ENCODE measurements at regions not wholly inside any gene's neighbourhood (a gene's known extent, or its start where the extent isn't known, plus 50 kb on each side); places are given as distances from the start of the nearest gene placed in this dataset.

- intact Hi-C loops (cut with micrococcal nuclease), result no loop called here
- no peak overlapping the region for H3K27ac Mint-ChIP-seq
- H3K9ac ChIP-seq (ENCODE audit: low read length), result no peak overlapping the region
- DNase-seq (no peak), ATAC-seq (ENCODE audit: low read depth) (no peak)
- H3K27ac ChIP-seq (ENCODE audit: low read length in 2 of 2), result no peak overlapping the region
- no peaks in the 10 kb centered on the region for H3K9me3 Mint-ChIP-seq (ENCODE audit: insufficient read depth)
- no peaks in the 10 kb centered on the region for H3K4me1 ChIP-seq (ENCODE audit: control insufficient read depth in 2 of 2, insufficient read depth in 2 of 2, low read length in 2 of 2)
- no CpG with 5 or more reads among the region's 1 CpG for WGBS (ENCODE audit: insufficient coverage)
- H3K4me2 ChIP-seq (replicated peaks; ENCODE audit: low read depth, low read length, poor library complexity, severe bottlenecking), result no peak overlapping the region
- H3K27me3 ChIP-seq (replicated peaks in 1 of 4; ENCODE audit: control extremely low read depth in 1 of 4, control insufficient read depth in 3 of 4, insufficient read depth in 4 of 4, low read length in 3 of 4), result no peaks in the 10 kb centered on the region
- H4K20me1 ChIP-seq (ENCODE audit: control insufficient read depth, insufficient read depth, low read length, poor library complexity, severe bottlenecking), result no peaks in the 10 kb centered on the region
- no peaks in the 10 kb centered on the region for H3K79me2 ChIP-seq (ENCODE audit: control insufficient read depth, insufficient read depth, low read length)
- CTCF ChIA-PET, result no interaction called here
- peaks cover 4% of the 10 kb centered on the region for H3K4me1 Mint-ChIP-seq
- no peaks in the 10 kb centered on the region for H3K36me3 ChIP-seq (replicated peaks in 1 of 2; ENCODE audit: control extremely low read depth in 1 of 2, control insufficient read depth in 1 of 2, extremely low read depth in 1 of 2, insufficient read depth in 2 of 2, low read length in 1 of 2)
- peaks cover 9% of the 10 kb centered on the region for H3K27me3 Mint-ChIP-seq
- no peak for TF ChIP-seq CTCF (IDR thresholded peaks at IDR 0.05)
- no peak for TF ChIP-seq EZH2 (IDR thresholded peaks at IDR 0.05; ENCODE audit: borderline replicate concordance, insufficient read depth, low read depth, low read length, poor library complexity, severe bottlenecking)
- no peaks in the 10 kb centered on the region for H3K9me3 ChIP-seq (ENCODE audit: control extremely low read depth in 1 of 3, control insufficient read depth in 2 of 3, insufficient read depth in 1 of 3, low read length in 2 of 3)
- H2AFZ ChIP-seq (ENCODE audit: insufficient read depth, low read depth, low read length, poor library complexity, severe bottlenecking), result no peak overlapping the region
- POLR2A ChIA-PET, result no interaction called here
- no peak overlapping the region for H3K4me3 ChIP-seq (ENCODE audit: control extremely low read depth in 1 of 5, extremely low read depth in 1 of 5, insufficient read depth in 1 of 5, low read depth in 2 of 5, low read length in 4 of 5)
- no peak overlapping the region for H3K4me3 Mint-ChIP-seq
Observed at GRCh38 chr14:53601409-53601808, 355.2 kb downstream of the BMP4 start.

- Histone ChIP-seq H3K4me3 (ENCODE audit: control extremely low read depth in 1 of 5, extremely low read depth in 1 of 5, insufficient read depth in 1 of 5, low read depth in 2 of 5, low read length in 4 of 5) (no peak overlapping the region), H3K27ac (ENCODE audit: low read length in 2 of 2) (no peak overlapping the region), H3K79me2 (ENCODE audit: control insufficient read depth, insufficient read depth, low read length) (no peaks in the 10 kb centered on the region), H4K20me1 (ENCODE audit: control insufficient read depth, insufficient read depth, low read length, poor library complexity, severe bottlenecking) (no peaks in the 10 kb centered on the region), H3K27me3 (replicated peaks in 1 of 4; ENCODE audit: control extremely low read depth in 1 of 4, control insufficient read depth in 3 of 4, insufficient read depth in 4 of 4, low read length in 3 of 4) (no peaks in the 10 kb centered on the region), H3K4me1 (ENCODE audit: control insufficient read depth in 2 of 2, insufficient read depth in 2 of 2, low read length in 2 of 2) (no peaks in the 10 kb centered on the region), H3K9ac (ENCODE audit: low read length) (no peak overlapping the region), H3K4me2 (replicated peaks; ENCODE audit: low read depth, low read length, poor library complexity, severe bottlenecking) (no peak overlapping the region), H3K9me3 (ENCODE audit: control extremely low read depth in 1 of 3, control insufficient read depth in 2 of 3, insufficient read depth in 1 of 3, low read length in 2 of 3) (peaks cover 0 to 2% (median 0%) of the 10 kb centered on the region in 3 donors), H3K36me3 (replicated peaks in 1 of 2; ENCODE audit: control extremely low read depth in 1 of 2, control insufficient read depth in 1 of 2, extremely low read depth in 1 of 2, insufficient read depth in 2 of 2, low read length in 1 of 2) (no peaks in the 10 kb centered on the region), H2AFZ (ENCODE audit: insufficient read depth, low read depth, low read length, poor library complexity, severe bottlenecking) (no peak overlapping the region)
- H3K4me3 Mint-ChIP-seq, result no peak overlapping the region
- ATAC-seq (ENCODE audit: low read depth) (no peak), DNase-seq (no peak)
- POLR2A ChIA-PET, result no interaction called here
- no peak overlapping the region for H3K27ac Mint-ChIP-seq
- TF ChIP-seq EZH2 (IDR thresholded peaks at IDR 0.05; ENCODE audit: borderline replicate concordance, insufficient read depth, low read depth, low read length, poor library complexity, severe bottlenecking) (no peak), CTCF (IDR thresholded peaks at IDR 0.05) (no peak)
- CTCF ChIA-PET, result no interaction called here
- peaks cover 4% of the 10 kb centered on the region for H3K4me1 Mint-ChIP-seq
- H3K27me3 Mint-ChIP-seq, result peaks cover 9% of the 10 kb centered on the region
- intact Hi-C loops (cut with micrococcal nuclease), result no loop called here
- H3K9me3 Mint-ChIP-seq (ENCODE audit: insufficient read depth), result peaks cover 2% of the 10 kb centered on the region
- 83% methylated on average over 4 of the region's 6 CpGs for WGBS (ENCODE audit: insufficient coverage)
Observed at GRCh38 chr14:53599221-53599945, 357.2 kb downstream of the BMP4 start.

All from B cell (primary cell).